Central memory CD4-positive, alpha-beta T cell (primary cell): ENCODE measurements at regions not wholly inside any gene's neighbourhood (a gene's known extent, or its start where the extent isn't known, plus 50 kb on each side); places are given as distances from the start of the nearest gene placed in this dataset.
"Not testable (repeated sequence)": the region's sequence is repeated elsewhere in the genome, so short reads cannot be mapped to it uniquely, and the experiment has no call there.

ENCODE experiments used
- DNase-seq: peaks from one replicate; pipeline ENCODE4 v3.0.0; 2022

DNA sequence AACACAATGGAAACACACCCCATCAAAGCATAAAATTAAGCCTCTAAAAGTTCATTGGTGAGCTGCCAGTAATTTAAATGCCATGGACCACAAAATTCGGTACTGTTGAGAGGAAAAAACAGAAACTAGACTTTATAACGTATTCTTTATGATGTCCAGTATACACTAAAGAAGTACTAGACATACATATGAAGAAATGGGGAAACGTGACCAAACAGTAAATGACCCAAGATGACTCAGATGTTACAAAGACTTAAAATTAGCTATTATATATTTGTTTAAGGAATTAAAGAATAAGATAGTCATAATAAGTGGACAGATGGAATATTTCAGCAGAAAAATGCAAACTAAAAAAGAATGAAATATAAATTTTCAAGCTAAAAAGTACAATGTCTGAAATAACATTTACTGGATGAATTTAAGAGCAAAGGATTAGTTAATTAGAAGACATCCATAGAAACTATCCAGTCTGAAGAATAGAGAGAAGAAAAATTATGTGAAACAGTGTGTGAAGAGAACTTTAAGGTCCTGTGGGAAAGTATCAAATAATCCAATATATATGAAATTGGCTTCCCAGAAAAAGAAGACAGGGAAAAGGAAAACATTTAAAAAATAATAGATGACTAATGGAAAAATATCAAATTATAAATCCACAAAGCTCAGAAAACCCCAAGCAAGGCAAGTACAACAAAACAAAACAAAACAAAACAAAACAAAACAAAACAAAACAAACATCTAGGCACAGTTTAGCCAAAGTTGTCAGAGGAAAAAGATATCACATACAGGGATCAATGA lies 69.4 kb downstream of the SAMD9 start:
- DNase-seq = no peak

DNA sequence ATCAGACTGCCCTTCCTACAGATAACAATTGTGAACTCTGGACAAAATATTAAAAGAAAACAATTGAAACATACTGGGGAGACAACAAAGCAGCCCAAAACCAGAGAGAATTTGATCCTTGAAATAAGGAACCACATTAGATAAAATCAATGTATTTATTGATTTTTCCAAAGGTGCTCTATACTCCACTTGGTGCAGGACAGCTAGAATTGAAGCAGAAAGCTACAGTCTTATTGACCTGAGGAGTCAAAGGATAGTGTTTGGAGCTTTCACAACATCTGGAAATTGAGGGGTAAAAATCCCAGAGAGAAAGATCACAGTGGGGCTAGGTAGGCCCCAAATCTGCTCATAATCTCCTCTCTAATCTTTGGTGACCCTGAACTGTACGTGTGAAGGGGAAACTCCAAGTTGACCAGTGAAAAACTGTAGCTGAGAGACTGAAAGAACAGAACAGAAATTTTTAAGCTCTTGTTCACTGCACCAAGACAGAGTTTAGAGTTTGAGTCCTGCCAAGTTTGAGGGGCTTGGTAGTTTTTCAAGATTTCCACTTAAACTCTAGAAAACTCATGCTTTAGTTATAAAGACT lies 70.2 kb downstream of the SAMD9 start:
- DNase-seq = no peak

DNA sequence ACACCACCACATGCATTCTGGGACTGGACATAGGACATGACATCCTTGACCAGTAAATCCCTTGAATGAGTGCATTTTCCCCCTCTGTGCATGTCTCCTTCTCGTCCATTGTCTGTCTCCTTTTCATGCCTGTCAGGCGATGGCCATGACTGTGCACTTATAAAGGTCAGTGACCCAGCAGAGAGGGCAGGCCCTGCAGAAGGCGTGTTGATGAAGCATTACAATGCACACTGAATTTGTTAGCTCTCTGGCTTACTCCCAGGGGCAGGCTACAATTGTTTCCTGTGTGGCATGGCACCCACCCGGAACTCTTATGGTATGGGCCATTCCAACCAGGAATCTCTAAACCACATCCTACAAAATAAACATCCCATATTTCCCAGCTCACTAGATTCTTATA lies 71.1 kb downstream of the SAMD9 start:
- no peak for DNase-seq

DNA sequence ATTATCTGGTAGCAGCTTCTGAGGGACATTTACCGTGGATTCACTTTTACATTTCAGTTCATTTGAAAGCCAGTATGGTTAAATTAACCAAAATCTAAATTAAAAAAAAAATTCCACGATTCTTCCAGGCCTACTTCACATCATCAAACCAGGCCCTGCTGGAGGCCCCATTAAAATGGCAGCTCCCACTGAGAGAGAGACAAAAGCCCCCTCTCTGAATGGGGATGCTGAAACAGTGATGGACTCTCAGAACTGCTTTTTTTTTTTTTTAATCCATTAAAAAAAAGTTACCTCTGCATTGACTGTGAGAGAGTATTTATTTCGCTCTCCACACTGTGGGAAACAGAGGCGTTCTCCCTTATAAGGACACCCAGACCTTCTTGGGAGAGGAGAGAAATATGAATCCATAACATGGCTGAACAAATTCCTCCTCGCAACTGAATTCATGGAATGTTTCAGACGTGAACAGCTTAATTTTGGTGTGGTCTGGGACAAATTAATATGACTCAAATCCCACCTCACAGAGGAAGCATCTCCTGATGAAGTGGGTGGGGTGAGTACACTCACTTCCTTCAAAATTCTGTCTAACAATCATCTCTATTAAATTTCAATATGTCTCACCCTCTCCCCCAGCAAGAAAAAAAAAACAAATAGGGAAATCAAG lies 73.5 kb downstream of the SAMD9 start:
- DNase-seq = no peak

DNA sequence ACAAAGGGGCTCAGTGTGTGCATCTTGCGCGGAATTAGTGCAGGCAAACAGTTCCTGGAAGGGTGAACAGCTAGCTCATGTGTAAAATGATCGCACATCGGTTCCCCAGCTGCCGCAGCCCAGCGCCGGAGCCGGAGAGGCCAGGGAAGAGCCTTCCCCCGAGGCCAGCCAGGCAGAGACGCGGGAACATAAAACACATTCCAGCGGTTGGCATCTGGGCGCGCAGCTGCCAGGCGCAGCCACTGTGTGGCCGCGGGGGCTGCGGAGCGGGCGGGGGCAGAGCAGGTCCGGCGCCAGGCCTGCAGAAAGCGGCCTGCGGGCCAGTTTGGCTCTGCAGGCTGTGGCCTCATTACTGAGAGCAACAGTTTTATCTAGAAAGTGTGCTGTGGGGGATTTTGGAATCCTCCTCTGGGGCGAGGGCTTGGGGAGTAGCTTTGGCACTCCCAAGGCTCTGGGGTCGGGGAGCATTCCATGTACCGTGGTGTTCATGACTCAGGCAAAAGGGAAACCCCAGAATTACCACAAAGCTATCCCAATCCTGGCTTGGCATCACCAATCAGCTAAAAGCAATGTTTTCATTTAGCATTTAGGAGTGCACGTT lies 74.3 kb downstream of the SAMD9 start:
- no peak for DNase-seq

DNA sequence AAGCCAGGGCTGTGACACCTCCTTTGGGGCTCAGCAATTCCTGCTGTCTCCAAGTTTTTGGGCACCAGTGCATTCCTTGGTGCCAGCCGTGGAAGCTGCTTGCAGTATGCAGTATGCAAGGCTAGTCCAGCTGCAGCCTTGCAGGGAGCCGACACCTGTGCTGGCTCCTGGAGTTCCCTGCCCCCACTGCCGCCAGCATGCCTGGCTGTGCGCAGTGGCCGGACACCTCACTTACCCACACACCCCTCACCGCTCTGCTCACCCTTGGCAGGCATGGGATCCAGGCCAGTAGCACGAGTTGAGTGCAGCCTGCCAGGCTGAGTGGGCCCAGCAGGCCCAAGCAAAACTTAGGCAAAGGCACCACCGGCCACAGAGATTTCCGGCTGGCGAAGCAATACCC lies 77.4 kb downstream of the SAMD9 start:
- DNase-seq = no peak

DNA sequence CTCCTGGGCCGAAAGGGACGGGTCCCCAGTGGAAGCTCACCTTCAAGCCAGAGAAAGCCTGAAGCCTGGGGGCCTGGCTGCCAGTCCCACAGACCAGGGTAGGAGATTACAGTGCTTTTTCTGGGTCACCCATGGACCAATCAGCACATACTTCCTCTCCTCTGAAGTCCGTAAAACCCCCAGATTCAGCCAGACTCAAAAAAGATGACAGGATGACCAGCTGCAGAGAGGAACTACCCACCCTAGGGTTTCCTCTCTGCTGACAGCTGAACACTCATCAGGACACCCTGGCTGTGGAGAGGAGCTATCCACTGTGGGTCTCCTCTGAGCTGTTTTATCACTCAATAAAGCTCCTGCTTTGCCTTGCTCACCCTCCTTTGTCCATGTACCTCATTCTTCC lies 78.0 kb downstream of the SAMD9 start:
- no peak for DNase-seq

DNA sequence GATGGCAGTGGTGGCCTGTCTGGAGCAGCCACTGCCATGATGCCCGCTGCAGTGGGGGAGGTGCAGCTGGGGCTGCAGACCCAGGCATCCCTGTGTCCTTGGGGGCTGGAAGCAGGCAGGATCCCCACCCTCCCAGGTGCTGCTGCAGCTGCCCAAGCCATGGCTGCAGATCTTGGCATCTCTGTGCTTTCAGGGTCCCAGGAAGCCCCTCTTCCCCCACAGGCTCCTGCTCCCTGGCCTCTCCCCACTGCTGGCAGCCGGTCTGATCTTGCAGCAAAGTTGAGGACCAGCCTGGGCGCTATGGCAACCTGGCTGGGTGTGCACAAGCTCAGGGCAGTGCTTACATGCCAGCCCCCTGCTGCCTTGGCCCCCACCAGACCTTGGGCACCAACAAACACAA lies 78.5 kb downstream of the SAMD9 start:
- no peak for DNase-seq

DNA sequence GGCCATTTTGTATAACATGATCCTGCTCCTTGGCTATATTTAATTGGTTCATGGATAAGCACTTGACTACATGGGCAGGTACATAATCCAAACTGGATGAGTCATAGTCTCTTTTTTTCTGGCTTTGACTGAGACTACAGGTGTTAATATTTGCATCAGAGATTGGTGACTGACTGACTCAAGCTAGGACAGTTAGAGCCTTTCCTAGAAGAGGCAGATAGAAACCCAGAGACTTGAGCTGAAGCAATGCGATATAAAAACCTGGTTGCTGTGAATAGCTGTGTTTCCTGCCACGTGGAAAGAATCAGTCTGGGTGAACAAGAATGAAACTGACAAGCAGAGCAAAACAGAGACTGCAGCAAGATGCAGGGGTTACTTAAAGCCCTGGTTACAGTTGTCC lies 81.0 kb downstream of the SAMD9 start:
- no peak for DNase-seq

DNA sequence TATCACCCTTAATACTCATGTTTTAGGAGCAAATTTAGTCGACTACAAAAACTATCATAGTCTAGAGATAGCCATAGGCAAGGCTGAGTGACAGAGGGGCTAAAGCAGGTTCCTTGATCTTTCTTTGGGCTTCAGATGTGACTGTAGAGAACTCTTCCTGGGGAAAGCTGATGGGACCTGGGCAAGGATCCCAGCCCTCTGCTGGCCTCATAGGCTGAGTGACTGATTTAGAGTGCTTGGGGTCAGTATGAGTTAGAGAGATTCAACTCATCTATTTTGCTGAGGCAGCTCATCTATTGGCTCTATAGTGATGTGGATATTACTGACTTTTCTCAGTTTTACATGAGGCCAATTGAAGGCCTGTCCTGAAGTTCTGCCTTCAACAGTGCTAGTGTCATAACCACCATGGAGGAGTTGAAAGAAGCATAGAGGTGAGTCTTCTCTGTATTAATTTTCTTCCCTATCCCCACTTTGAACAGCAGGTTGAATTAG lies 81.6 kb downstream of the SAMD9 start:
- DNase-seq = no peak

DNA sequence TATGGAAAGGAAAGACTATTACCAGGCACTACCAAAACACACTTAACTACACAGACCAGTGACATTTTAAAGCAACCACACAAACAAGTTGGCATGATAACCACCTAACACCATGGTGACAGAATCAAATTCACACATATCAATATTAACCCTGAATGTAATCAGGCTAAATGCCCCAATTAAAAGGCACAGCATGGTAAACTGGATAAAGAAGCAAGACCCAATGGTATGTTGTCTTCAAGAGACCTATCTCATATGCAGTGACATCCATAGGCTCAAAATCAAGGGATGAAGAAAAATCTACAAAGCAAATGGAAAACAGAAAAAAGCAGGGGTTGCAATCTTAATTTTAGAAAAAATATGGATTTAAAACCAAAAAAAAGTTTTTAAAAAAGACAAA lies 86.0 kb downstream of the SAMD9 start:
- no peak for DNase-seq

DNA sequence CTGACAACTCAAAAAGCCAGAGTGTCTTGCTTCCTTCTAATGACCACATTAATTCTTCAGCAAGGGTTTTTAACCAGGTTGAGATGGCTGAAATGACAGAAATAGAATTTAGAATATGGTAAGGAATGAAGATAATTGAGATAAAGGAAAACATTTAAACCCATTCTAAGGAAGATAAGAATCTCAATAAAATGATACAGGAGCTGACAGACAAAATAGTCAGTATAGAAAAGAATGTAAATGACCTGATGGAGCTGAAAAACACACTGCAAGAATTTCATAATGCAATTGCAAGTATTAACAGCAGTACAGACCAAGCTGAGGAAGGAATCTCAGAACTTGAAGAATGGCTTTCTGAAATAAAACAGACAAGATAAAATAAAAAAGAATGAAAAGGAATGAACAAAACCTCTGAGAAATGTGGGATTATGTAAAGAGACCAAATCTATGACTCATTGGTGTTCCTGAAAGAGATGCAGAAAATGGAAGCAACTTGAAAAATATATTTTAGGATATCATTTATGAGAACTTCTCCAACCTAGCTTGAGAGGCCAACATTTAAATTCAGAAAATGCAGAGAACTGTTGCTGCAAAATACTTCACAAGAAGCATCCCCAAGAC lies 87.1 kb downstream of the SAMD9 start:
- DNase-seq = no peak

DNA sequence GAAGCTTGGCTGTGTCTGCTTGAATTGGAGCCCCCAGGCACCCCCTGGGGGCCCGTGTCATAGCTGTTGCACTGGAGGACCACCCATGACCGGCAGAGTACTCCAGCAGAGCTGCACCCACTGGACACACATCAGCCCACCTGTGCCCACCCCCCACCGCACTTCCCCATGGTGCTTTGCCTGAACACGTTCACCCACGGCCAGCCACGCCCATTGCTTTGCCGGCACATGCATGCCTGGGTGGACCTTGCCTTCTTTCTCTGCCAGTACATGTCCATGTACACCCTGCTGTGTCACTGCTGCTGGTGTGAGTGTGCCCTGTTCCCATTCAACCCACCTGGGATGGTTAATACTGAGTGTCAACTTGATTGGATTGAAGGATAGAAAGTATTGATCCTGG lies 88.7 kb downstream of the SAMD9 start:
- no peak for DNase-seq

DNA sequence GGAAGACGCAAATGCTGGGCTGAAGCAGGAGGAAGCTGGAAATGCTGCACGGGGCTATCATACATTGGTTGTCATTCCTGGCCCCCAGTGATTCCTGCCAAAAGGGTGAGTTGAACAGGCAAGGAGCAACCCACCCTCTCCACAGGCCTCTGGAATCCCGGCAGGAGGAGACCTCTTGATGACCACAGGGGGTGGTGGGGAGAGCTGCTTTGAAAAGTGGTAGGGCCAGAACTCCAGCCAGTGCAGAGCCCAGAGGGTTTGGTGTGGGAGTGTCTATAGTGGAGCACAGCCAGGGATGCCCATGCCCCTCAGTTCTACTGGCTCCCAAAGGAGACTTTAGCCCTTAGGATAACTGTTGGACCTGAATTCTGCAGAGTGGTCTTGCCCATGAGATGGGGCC lies 89.2 kb downstream of the SAMD9 start:
- DNase-seq = no peak

DNA sequence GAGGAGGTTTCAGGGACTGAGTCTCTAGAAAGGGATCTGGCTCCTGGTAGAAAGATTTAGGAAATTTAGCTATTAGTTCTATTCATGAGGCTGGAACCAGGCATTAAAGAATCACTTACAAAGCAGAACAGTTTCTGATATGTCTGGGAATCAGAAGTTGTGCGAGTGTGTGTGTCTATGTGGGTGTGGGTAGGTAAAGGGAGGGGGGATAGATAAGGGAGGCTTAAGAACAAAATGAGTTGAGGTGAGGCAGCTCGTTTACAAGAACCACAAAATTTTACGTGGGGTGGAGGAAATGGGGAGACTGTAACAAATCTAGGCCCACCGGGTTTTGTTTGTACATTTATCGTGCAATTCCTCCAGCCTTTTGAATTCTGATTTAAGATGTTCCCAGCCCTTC lies 90.7 kb downstream of the SAMD9 start:
- no peak for DNase-seq

DNA sequence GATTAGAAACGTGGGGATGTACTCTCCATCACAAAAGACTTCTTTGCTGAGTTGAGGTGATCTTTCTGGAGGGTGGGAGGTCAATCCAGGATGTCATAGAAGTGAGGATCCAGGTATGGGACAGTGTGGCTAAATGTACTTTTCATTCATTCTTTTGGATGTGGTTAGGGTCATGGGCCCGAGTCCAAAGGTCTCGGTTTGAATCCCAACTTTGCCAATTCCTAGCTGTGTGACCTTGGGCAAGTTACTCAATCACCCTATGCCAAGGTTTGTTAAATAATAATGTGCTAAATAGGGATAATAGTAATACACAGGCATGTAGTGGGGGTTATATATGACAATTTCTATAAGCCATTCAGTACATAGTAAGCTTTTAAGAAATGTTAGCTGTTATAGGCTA lies 91.4 kb downstream of the SAMD9 start:
- no peak for DNase-seq

DNA sequence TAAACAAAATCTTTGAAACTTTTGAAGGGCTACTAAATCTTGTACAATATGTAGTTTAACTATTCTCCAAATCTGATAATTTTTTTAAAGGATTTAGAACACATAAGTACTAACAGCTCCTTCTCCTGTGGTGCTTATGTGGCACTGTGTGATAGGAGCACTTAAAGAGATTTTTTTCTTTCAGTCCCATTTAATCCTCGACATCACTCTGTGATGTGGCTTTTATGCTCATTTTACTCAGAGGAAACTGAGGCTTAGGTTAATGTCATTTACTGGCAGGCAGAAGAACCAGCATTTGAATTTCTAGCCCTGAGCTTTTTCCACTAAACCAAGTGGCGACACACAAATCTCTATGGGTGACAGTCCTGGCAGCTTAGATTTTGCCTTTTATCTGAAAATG lies 92.4 kb downstream of the SAMD9 start:
- no peak for DNase-seq

DNA sequence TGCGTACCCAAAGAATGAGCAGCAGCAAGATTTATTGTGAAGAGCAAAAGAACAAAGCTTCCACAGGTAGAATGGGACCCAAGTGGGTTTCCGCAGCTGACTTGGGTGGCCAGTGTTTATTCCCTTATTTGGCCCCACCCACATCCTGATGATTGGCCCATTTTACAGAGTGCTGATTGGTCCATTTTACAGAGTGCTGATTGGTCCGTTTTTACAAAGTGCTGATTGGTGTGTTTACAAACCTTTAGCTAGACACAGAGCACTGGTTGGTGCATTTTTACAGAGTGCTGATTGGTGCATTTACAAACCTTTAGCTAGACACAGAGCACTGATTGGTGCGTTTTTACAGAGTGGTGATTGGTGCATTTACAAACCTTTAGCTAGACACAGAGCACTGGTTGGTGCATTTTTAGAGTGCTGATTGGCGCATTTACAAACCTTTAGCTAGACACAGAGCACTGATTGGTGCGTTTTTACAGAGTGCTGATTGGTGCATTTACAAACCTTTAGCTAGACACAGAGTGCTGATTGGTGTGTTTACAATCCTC lies 94.8 kb downstream of the SAMD9 start:
- not testable (repeated sequence) for DNase-seq

DNA sequence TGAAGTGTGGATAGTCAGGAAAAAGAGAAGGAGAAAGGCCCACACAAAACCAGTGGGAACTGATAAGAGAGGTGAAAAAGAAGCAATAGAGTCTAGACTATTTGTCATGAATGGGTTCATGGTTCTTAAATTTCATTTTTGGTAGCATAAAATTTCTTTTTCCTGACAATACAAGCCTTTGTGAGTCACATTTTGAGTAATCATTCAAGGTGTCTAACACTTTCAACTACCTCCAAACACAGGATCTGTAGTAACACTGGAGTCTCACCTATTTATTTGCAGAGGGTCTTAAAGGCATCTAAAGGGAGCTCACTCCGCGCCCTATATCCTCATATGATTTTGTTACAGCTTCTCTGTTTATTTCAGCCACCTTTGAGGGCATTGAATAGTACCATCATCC lies 96.0 kb downstream of the SAMD9 start:
- no peak for DNase-seq

DNA sequence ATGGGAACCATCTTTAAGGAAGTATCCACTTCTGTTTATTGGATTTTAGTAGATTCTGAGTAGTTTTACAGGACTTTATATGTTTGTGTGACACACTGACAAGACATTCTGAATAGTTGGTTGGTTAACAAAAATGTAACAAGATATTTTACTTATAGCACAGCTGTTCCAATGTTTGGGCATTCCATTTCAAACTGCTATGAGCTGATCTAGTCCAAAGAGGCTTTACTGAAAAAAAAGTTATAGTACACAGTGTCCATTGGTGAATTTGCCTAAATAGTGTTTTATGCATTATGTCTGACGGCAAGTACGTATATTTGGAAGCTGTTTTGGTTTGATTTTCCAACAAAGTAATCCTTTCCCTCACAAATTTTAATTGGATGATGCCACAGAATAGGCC lies 99.1 kb downstream of the SAMD9 start:
- no peak for DNase-seq

DNA sequence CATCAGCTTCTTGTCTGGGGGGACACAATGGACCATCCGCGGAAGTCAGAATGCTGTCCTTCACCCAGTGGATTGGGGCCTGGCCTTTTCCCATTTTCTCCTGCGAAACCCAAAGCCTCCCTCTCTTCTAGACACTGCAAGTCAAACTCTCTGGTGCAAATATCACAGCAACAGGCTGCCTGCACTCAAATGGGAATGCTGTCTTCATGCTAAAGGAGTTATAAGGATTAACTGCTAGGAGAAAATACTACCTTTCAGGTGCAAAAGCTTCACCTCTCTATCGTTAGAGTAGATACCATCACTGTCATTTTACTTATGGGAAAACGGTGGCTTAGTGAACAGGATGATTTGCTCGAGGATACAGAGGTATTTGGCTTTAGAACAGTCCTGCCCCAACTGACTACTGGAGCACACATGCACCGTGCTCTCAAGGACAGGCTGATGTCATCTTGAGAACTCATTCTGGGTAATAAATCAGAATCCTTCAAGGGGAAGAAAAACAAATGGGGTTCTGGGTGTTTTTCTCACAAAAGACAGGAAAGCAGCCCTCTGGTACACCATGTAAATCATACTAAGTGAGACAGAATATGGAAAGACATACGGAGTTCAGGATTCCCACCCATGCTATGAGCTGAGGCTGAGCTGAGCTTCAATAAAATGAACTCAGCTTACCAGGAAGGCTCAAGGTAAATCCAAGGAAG lies 100.9 kb downstream of the SAMD9 start:
- no peak for DNase-seq

DNA sequence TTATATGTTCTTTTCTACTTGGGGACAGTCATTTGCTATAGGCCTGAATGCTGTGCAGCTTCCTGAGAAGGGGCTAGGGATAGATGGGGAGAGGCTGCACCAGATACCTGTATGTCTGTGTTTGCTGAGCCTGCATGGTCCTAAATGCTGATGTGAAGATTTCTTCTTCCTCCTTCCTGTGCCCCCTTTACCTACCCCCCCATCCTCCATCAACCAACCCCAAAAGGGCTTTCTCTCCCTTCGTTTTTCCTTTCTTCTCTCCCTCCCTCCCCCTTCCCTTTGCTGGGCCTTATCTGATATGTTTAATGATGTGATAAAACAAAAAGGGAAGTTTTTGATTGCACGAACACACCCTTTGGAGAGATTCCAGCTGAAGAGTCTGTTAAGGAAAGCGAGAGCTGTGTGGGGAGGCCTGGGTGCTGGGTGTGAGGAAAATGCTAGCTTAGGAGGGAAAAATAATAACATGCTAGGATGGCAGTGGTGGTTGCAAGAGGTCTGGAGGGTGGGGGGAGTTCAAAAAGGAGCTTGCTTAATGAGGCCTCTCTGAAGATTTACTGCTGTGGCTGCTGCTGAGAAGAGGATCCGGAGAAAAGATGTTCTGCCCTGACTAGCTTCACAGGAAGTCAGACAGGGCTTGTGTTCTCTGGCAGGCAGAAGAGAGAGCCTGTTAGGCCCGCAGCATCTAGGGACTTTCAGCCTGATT lies 101.8 kb downstream of the SAMD9 start:
- no peak for DNase-seq
